IMR-90 (cell line): ENCODE measurements at regions not wholly inside any gene's neighbourhood (a gene's known extent, or its start where the extent isn't known, plus 50 kb on each side); places are given as distances from the start of the nearest gene placed in this dataset.

Experiments used
- ATAC-seq: fragments of 200-7000 bp; cut with Tn5 transposase; 2 replicates; pipeline ENCODE4 v1.9.1; 2020; ENCODE audit warnings: low read depth, mild to moderate bottlenecking, moderate library complexity
- BruUV-seq: library from RNA; stranded (reverse); fragments of 400-500 nt; replicated peaks from 2 replicates; lab custom pipeline; 2021; lab: Mats Ljungman, UMichigan
- CTCF ChIA-PET: fragments of 300-600 bp; formaldehyde crosslinking; extraction: SDS; loops from one replicate; lab custom pipeline; 2021; ENCODE audit warnings: antibody characterized with exemption; lab: Yijun Ruan, JAX
- POLR2A ChIA-PET: fragments of 300-600 bp; sonication (Branson Sonifier 250); formaldehyde crosslinking; loops from one replicate; lab custom pipeline; 2022; ENCODE audit warnings: antibody characterized with exemption; ENCODE audit not compliant: unreplicated experiment; lab: Charles Lee
- DNase-seq: peaks from one replicate; pipeline ENCODE4 v3.0.0; 2013
- H2AFZ ChIP-seq: replicated peaks from 2 replicates; pipeline ENCODE3; 2013; ENCODE audit warnings: low read length, mild to moderate bottlenecking; ENCODE audit not compliant: poor library complexity
- H2AK5ac ChIP-seq: 2 replicates; pipeline ENCODE4 v1.6.1; 2013; ENCODE audit warnings: low read depth, low read length, inconsistent platforms
- H2AK9ac ChIP-seq: replicated peaks from 2 replicates; pipeline ENCODE3; 2013; ENCODE audit warnings: mild to moderate bottlenecking, low read depth, low read length, moderate library complexity; ENCODE audit not compliant: poor library complexity
- H2BK120ac ChIP-seq: 2 replicates; pipeline ENCODE4 v1.6.1; 2013; ENCODE audit warnings: low read depth, low read length, inconsistent platforms
- H2BK15ac ChIP-seq: 3 replicates; pipeline ENCODE4 v1.6.1; 2013; ENCODE audit warnings: low read depth, low read length, inconsistent platforms
- H2BK20ac ChIP-seq: 2 replicates; pipeline ENCODE4 v1.6.1; 2013; ENCODE audit warnings: low read depth, mild to moderate bottlenecking, inconsistent platforms, low read length, moderate library complexity
- H2BK5ac ChIP-seq: 2 replicates; pipeline ENCODE4 v1.6.1; 2013; ENCODE audit warnings: mild to moderate bottlenecking, low read depth, low read length, inconsistent platforms; ENCODE audit not compliant: poor library complexity, severe bottlenecking
- H3K14ac ChIP-seq: replicated peaks from 2 replicates; pipeline ENCODE4 v1.6.1; 2013; ENCODE audit warnings: low read depth, low read length, inconsistent platforms
- H3K18ac ChIP-seq: 2 replicates; pipeline ENCODE4 v1.6.1; 2013; ENCODE audit warnings: low read depth, low read length, control low read depth
- H3K23ac ChIP-seq: 2 replicates; pipeline ENCODE4 v1.6.1; 2013; ENCODE audit warnings: low read depth, low read length, inconsistent platforms
- H3K27ac ChIP-seq: 2 replicates; pipeline ENCODE4 v1.5.1; 2013; ENCODE audit warnings: mild to moderate bottlenecking, control low read depth, low read length; ENCODE audit not compliant: insufficient read depth
- H3K27me3 ChIP-seq: 2 replicates; pipeline ENCODE4 v1.6.1; 2013; ENCODE audit warnings: low read length; ENCODE audit not compliant: control insufficient read depth, insufficient read depth
- H3K36me3 ChIP-seq: 2 replicates; pipeline ENCODE4 v1.6.1; 2013; ENCODE audit warnings: low read length, mixed read lengths; ENCODE audit not compliant: control insufficient read depth, insufficient read depth
- H3K4ac ChIP-seq: 2 replicates; pipeline ENCODE4 v1.6.1; 2013; ENCODE audit warnings: low read depth, low read length, inconsistent platforms
- H3K4me1 ChIP-seq: 2 replicates; pipeline ENCODE4 v1.6.1; 2013; ENCODE audit warnings: low read length, mixed read lengths; ENCODE audit not compliant: control insufficient read depth, insufficient read depth
- H3K4me2 ChIP-seq: 2 replicates; pipeline ENCODE4 v1.6.1; 2013; ENCODE audit warnings: low read depth, mild to moderate bottlenecking, control low read depth, low read length, moderate library complexity
- H3K4me3 ChIP-seq: 2 replicates; pipeline ENCODE4 v1.5.1; 2013; ENCODE audit warnings: low read depth, mild to moderate bottlenecking, control low read depth, low read length, moderate library complexity; ENCODE audit not compliant: insufficient read depth
- H3K56ac ChIP-seq: 2 replicates; pipeline ENCODE4 v1.6.1; 2013; ENCODE audit warnings: low read length, inconsistent platforms; ENCODE audit not compliant: insufficient read depth; ENCODE audit errors: extremely low read depth
- H3K79me1 ChIP-seq, 2 experiments: 2 replicates each; pipeline ENCODE4 v1.6.1; 2013; ENCODE audit warnings: low read length in 2 of 2, inconsistent platforms in 1 of 2, low read depth in 1 of 2
- H3K9ac ChIP-seq: 2 replicates; pipeline ENCODE4 v1.6.1; 2013; ENCODE audit warnings: low read depth, low read length, control low read depth
- H3K9me1 ChIP-seq: 2 replicates; pipeline ENCODE4 v1.6.1; 2013; ENCODE audit warnings: low read length, inconsistent platforms; ENCODE audit not compliant: insufficient read depth
- H3K9me3 ChIP-seq: 2 replicates; pipeline ENCODE4 v1.6.1; 2013; ENCODE audit warnings: low read length; ENCODE audit not compliant: control insufficient read depth, insufficient read depth
- H4K20me1 ChIP-seq: 2 replicates; pipeline ENCODE4 v1.6.1; 2013; ENCODE audit warnings: low read length, inconsistent platforms; ENCODE audit not compliant: insufficient read depth
- H4K5ac ChIP-seq: 2 replicates; pipeline ENCODE4 v1.6.1; 2013; ENCODE audit warnings: mild to moderate bottlenecking, low read depth, low read length, control low read depth
- H4K8ac ChIP-seq, 2 experiments: 2 replicates each; pipeline ENCODE4 v1.6.1; 2013; ENCODE audit warnings: low read depth in 2 of 2, low read length in 2 of 2, control low read depth in 1 of 2, inconsistent platforms in 1 of 2
- H4K91ac ChIP-seq: 2 replicates; pipeline ENCODE4 v1.6.1; 2013; ENCODE audit warnings: low read depth, low read length, inconsistent platforms; ENCODE audit not compliant: insufficient read depth
- BHLHE40 ChIP-seq: fragments of 150-350 bp; IDR thresholded peaks from 2 replicates; pipeline ENCODE4 v1.6.1; 2016; ENCODE audit warnings: mild to moderate bottlenecking, low read depth, low read length
- CEBPB ChIP-seq: IDR thresholded peaks from 2 replicates; pipeline ENCODE4 v1.6.1; 2012; ENCODE audit warnings: low read depth, low read length, improper control_type of control experiment
- CHD1 ChIP-seq: IDR thresholded peaks from 2 replicates; pipeline ENCODE4 v1.6.1; 2012; ENCODE audit warnings: low read depth, low read length, improper control_type of control experiment
- FOS ChIP-seq: fragments of 150-350 bp; IDR thresholded peaks from 2 replicates; pipeline ENCODE4 v1.6.1; 2016; ENCODE audit warnings: low read depth, low read length
- MAFK ChIP-seq: IDR thresholded peaks from 2 replicates; pipeline ENCODE4 v1.6.1; 2012; ENCODE audit warnings: low read depth, low read length, improper control_type of control experiment
- MAZ ChIP-seq: IDR thresholded peaks from 2 replicates; pipeline ENCODE4 v1.6.1; 2012; ENCODE audit warnings: low read depth, mild to moderate bottlenecking, low read length, improper control_type of control experiment, moderate library complexity, borderline replicate concordance
- MXI1 ChIP-seq: IDR thresholded peaks from 2 replicates; pipeline ENCODE4 v1.6.1; 2012; ENCODE audit warnings: low read depth, mild to moderate bottlenecking, low read length, moderate library complexity, borderline replicate concordance
- NFE2L2 ChIP-seq: fragments of 150-350 bp; IDR thresholded peaks from 2 replicates; pipeline ENCODE4 v1.6.1; 2016; ENCODE audit warnings: low read depth, mild to moderate bottlenecking, low read length
- POLR2A ChIP-seq: IDR thresholded peaks from 2 replicates; pipeline ENCODE4 v1.6.1; 2012; ENCODE audit warnings: mild to moderate bottlenecking, low read depth, low read length
- RAD21 ChIP-seq: IDR thresholded peaks from 2 replicates; pipeline ENCODE4 v1.6.1; 2012; ENCODE audit warnings: low read length, improper control_type of control experiment
- RCOR1 ChIP-seq: IDR thresholded peaks from 2 replicates; pipeline ENCODE4 v1.6.1; 2012; ENCODE audit warnings: mild to moderate bottlenecking, low read length, improper control_type of control experiment; ENCODE audit not compliant: insufficient replicate concordance
- RFX5 ChIP-seq: IDR thresholded peaks from 2 replicates; pipeline ENCODE4 v1.8.0; 2012; ENCODE audit warnings: low read depth, mild to moderate bottlenecking, low read length, moderate library complexity
- SMC3 ChIP-seq: fragments of 150-350 bp; IDR thresholded peaks from 2 replicates; pipeline ENCODE4 v1.6.1; 2016; ENCODE audit warnings: low read depth, mild to moderate bottlenecking, antibody characterized with exemption, low read length, moderate library complexity
- WGBS, 2 experiments: methylation state at CpG; one replicate each; pipeline versions ENCODE4 v1.1.5 to v1.1.7; 2013; ENCODE audit warnings: missing lambda C conversion rate in 2 of 2; ENCODE audit not compliant: insufficient read length in 1 of 2; ENCODE audit errors: extremely low coverage in 2 of 2; 5-methylcytosine and 5-hydroxymethylcytosine counted together
- dilution Hi-C: fragments of 300-500 bp; cut with HindIII; formaldehyde crosslinking; loops from one replicate; pipeline ENCODE4 v1.14.3; 2018; ENCODE audit warnings: low sequenced_read_pairs; ENCODE audit not compliant: unreplicated experiment
- in situ Hi-C: fragments of 300-500 bp; cut with MboI; formaldehyde crosslinking; loops from 3 replicates; pipeline ENCODE4 v1.14.3; 2019; ENCODE audit warnings: low sequenced_read_pairs, inconsistent platforms, mixed read lengths
- intact Hi-C: fragments of 100-400 bp; cut with micrococcal nuclease; formaldehyde crosslinking; loops from 2 replicates; pipeline ENCODE4 v1.10.0; 2022
- TF ChIP-seq, protein P1 (sequence below): conservative IDR thresholded peaks from 2 replicates; pipeline ENCODE4 v1.5.1; 2012; ENCODE audit warnings: mild to moderate bottlenecking, low read depth, low read length, improper control_type of control experiment
- TF ChIP-seq, protein P2 (sequence below): fragments of 150-350 bp; IDR thresholded peaks from 2 replicates; pipeline ENCODE4 v1.6.1; 2016; ENCODE audit warnings: low read depth, mild to moderate bottlenecking, low read length, moderate library complexity, borderline replicate concordance
- TF ChIP-seq, protein P3 (sequence below): fragments of 150-350 bp; IDR thresholded peaks from 2 replicates; pipeline ENCODE4 v1.6.1; 2017; ENCODE audit warnings: mild to moderate bottlenecking, antibody characterized with exemption, low read length, low read depth

DNA sequence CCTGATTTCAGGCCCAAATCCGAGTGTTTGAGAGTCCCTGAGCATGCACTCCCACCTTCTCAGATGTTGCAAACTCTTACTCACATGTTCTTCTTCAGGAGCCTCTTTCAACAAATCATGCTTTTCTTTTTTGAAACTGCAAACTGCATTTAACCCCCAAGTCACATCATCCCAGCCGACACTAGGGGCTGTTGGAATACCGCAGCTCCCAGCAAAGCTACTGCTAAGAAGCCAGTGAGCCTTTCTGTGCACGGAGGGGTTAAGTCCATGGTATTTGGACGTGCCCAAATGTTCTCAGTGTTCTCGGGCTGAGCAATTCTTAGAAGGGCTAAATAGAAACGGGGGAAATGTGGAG, 282.9 kb downstream of the NFIB start:
- DNase-seq (peak; percentile 18), ATAC-seq (peak; percentile 24; the same call in 1 of the 2 replicates)
- in situ Hi-C loops (no loop called here), intact Hi-C loops (loop anchor here (5.0 kb wide), 1 partner anchor 291 kb away; no protein-coding TSS in a partner anchor), dilution Hi-C loops (no loop called here)
- Histone ChIP-seq H3K9me1 (no peaks in the 10 kb centered on the region), H2BK15ac (no peak overlapping the region), H2BK120ac (no peak overlapping the region), H3K4ac (no peak overlapping the region), H3K14ac (no peak overlapping the region), H3K23ac (no peak overlapping the region), H4K5ac (no peak overlapping the region), H3K27ac (no peak overlapping the region), H3K4me1 (no peaks in the 10 kb centered on the region), H3K9ac (no peak overlapping the region), H3K79me1 (no peaks in the 10 kb centered on the region), H3K9me3 (no peaks in the 10 kb centered on the region), H4K20me1 (no peaks in the 10 kb centered on the region), H2BK20ac (no peak overlapping the region), H3K4me2 (no peak overlapping the region), H3K56ac (no peak overlapping the region), H3K4me3 (no peak overlapping the region), H3K27me3 (peaks cover 3% of the 10 kb centered on the region), H2AK9ac (no peak overlapping the region), H4K8ac (no peak overlapping the region), H2AK5ac (no peak overlapping the region), H3K36me3 (no peaks in the 10 kb centered on the region), H4K91ac (no peak overlapping the region), H2AFZ (no peak overlapping the region), H2BK5ac (no peak overlapping the region), H3K18ac (no peak overlapping the region)
- ChIA-PET CTCF (no interaction called here), POLR2A (no interaction called here)
- TF ChIP-seq CEBPB (no peak), BHLHE40 (no peak), MXI1 (no peak), FOS (no peak), RCOR1 (no peak), MAZ (no peak), NFE2L2 (no peak), CHD1 (no peak), SMC3 (no peak), RAD21 (no peak), RFX5 (no peak), POLR2A (no peak), MAFK (no peak)
- TF ChIP-seq, protein P1, sequence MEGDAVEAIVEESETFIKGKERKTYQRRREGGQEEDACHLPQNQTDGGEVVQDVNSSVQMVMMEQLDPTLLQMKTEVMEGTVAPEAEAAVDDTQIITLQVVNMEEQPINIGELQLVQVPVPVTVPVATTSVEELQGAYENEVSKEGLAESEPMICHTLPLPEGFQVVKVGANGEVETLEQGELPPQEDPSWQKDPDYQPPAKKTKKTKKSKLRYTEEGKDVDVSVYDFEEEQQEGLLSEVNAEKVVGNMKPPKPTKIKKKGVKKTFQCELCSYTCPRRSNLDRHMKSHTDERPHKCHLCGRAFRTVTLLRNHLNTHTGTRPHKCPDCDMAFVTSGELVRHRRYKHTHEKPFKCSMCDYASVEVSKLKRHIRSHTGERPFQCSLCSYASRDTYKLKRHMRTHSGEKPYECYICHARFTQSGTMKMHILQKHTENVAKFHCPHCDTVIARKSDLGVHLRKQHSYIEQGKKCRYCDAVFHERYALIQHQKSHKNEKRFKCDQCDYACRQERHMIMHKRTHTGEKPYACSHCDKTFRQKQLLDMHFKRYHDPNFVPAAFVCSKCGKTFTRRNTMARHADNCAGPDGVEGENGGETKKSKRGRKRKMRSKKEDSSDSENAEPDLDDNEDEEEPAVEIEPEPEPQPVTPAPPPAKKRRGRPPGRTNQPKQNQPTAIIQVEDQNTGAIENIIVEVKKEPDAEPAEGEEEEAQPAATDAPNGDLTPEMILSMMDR, result no peak
- TF ChIP-seq, protein P2, sequence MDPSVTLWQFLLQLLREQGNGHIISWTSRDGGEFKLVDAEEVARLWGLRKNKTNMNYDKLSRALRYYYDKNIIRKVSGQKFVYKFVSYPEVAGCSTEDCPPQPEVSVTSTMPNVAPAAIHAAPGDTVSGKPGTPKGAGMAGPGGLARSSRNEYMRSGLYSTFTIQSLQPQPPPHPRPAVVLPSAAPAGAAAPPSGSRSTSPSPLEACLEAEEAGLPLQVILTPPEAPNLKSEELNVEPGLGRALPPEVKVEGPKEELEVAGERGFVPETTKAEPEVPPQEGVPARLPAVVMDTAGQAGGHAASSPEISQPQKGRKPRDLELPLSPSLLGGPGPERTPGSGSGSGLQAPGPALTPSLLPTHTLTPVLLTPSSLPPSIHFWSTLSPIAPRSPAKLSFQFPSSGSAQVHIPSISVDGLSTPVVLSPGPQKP, result no peak
- TF ChIP-seq, protein P3, sequence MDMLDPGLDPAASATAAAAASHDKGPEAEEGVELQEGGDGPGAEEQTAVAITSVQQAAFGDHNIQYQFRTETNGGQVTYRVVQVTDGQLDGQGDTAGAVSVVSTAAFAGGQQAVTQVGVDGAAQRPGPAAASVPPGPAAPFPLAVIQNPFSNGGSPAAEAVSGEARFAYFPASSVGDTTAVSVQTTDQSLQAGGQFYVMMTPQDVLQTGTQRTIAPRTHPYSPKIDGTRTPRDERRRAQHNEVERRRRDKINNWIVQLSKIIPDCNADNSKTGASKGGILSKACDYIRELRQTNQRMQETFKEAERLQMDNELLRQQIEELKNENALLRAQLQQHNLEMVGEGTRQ, result no peak
- 29% methylated on average over 2 of the region's 7 CpGs; no CpG with 5 or more reads in 1 of the 2 experiments for WGBS, 2 experiments
- BruUV-seq, result no TSS peak
